Right lobe of liver (tissue), 4 donors: ENCODE measurements at regions not wholly inside any gene's neighbourhood (a gene's known extent, or its start where the extent isn't known, plus 50 kb on each side); places are given as distances from the start of the nearest gene placed in this dataset.

Source experiments
- POLR2A ChIP-seq: fragments of 450-650 bp; IDR thresholded peaks from one replicate; pipeline ENCODE4 v1.6.1; 2017; ENCODE audit warnings: antibody characterized with exemption, mild to moderate bottlenecking
- TF ChIP-seq, protein P1 (sequence below), 4 donors: fragments of 200-600 bp in 3 of 4; fragments of 450-650 bp in 1 of 4; IDR thresholded peaks; one replicate each; pipeline versions ENCODE4 v1.5.1 to v1.8.0; 2016 to 2022; ENCODE audit warnings: antibody characterized with exemption in 4 of 4, mild to moderate bottlenecking in 2 of 4
- donor health status: DM: no; HTN: no; CAD: no.
- donor health status: DM: no; HTN: no; CAD: no.
- donor health status: DM: no; HTN: yes; CAD: no.

DNA sequence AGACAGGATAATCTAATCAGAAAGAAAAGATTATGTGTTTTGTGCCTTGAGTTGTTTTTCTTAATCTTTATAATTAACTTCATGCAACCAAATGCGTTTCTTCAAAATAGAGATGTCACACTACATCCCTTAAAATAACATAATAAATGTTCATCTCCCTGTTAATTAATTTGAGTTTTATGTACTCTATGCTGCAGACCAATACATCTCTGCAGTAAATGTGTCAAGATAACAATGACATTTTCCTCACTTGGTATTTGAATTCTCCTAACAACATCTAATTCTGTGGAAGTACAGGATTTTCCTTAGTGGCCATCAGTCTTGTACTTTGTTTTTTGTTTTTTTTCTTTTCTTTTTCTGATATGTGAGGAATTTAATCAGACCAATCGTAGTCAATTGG, 279.2 kb upstream of the TYRP1 start:
- TF ChIP-seq, protein P1, sequence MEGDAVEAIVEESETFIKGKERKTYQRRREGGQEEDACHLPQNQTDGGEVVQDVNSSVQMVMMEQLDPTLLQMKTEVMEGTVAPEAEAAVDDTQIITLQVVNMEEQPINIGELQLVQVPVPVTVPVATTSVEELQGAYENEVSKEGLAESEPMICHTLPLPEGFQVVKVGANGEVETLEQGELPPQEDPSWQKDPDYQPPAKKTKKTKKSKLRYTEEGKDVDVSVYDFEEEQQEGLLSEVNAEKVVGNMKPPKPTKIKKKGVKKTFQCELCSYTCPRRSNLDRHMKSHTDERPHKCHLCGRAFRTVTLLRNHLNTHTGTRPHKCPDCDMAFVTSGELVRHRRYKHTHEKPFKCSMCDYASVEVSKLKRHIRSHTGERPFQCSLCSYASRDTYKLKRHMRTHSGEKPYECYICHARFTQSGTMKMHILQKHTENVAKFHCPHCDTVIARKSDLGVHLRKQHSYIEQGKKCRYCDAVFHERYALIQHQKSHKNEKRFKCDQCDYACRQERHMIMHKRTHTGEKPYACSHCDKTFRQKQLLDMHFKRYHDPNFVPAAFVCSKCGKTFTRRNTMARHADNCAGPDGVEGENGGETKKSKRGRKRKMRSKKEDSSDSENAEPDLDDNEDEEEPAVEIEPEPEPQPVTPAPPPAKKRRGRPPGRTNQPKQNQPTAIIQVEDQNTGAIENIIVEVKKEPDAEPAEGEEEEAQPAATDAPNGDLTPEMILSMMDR (IDR thresholded peaks at IDR 0.05), result no peak
- no peak for TF ChIP-seq POLR2A
